SK-MEL-5 (cell line): ENCODE measurements at regions not wholly inside any gene's neighbourhood (a gene's known extent, or its start where the extent isn't known, plus 50 kb on each side); places are given as distances from the start of the nearest gene placed in this dataset.

Source experiments
- DNase-seq: peaks from one replicate; pipeline ENCODE4 v3.0.0-alpha.2; 2016; ENCODE audit warnings: low read depth, low spot score
- in situ Hi-C: cut with HindIII; loops from 2 replicates; pipeline ENCODE4 v1.10.0; 2016; ENCODE audit warnings: low sequenced_read_pairs, high pct_unique_total_duplicates, low pct_unique_long_range_greater_than_20kb
- small RNA-seq, 2 experiments: library from RNA; depleted of rRNA; stranded (forward); fragments of <200 nt; gene quantifications; one replicate each; pipeline ENCODE3, GENCODE V24; 2014

DNA sequence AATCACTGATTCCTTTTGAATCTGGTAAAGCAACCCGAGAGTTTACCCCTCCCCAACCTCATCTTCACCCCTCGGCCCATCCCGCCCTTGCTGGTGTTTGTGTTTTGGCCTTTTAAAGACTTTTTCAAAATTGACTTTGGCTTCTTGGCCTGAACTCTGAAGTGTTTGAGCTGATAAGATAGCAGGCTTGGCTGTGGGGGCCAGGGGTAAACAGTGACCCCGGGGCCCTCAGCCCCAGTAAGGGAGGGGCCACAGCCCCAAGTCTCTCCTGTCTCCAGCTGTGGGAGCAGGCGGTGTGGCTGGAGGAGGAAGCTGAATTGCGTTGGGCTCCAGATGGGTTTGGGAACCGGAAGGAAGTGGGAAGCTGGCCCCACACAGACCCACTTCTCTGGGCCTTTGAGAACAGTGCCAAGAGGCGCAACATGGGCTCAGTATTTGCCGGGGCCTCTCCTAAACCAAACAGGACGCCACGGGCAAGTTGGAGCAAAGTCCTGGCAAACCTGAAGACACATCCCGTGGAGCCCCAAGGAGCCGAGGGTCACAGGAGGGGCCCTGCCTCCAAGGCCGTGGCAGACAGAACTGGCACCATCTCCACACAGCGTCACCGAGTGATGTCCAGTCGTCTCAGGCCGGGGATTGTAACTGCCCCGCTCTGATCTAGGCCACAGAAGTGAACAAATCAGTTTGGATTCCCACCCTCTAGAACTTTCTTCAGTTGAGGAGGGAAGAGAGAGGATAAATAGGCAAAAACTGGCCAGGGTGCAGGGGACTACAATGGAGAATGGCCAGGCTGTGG lies 54.3 kb upstream of the PTPN1 start:
- in situ Hi-C loops = no loop called here
- DNase-seq = no peak

DNA sequence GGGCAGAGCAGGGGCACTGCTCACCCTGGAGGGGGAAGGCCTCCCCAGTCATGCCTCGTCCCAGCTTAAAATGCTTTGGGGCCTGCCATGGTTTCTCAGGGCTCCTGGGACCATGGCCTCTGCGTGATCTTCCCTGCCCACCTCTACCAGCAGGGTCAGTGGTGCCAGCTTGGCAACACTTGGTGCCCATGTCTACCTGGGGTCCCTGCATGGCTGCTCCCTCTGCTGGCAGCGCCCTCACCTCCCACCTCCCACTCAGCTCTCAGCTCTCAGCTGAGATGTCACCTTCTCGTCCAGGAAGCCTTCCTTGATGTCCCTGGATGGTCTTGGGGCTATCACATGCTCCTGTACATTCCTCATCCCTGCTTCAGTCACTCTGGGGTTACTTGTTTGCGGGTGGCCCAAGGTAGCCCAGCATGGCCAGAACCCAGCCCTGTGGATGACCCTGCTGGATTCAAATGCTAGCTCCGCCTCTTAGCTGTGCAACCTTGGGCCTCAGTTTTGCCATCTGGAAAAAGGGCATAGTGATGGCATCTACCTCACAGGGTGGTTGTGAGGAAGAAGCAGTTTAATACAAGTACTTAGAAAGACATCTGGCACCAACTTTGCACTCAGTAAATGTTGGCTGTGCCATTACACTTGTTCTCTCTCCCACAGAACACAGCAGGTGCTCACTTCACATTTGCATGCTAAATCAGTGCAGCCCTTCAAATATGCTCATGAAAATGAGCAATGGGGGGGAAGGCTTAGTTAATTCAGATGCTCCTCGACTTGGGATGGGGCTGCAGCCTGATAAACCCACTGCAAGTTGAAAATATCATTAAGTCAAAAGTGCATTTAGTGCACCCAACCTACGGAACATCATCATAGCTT lies 53.5 kb upstream of the PTPN1 start:
- DNase-seq = no peak
- in situ Hi-C loops = no loop called here

DNA sequence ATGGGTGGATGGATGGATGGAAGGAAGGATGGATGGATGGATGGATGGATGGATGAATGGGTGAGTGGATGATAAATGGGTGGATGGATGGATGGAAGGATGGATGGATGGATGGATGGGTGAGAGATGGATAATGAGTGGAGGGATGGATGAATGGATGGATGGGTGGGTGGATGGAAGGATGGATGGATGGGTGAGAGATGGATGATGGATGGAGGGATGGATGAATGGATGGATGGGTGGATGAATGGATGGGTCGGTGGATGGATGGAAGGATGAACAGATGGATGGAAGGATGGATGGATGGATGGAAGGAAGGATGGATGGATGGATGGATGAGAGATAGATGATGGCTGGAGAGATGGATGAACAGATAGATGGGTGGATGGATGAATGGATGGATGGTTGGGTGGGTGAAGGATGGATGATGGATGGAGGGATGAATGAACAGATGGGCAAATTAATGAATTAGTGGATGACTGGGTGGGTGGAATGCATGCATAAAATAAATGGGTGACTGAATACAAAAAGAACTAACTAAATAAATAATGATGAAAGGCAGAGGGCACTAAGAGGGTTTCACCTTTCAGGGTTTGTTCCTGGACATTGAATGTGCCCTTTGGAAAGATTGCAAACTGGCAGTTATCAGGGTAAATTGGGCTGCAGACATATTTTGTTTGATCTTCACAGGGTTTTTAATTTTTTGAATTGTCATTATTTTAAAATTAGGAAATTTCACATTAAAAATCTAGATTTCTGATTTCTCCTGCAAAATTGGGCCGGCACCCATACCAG lies 50.9 kb upstream of the PTPN1 start:
- in situ Hi-C loops = no loop called here
- DNase-seq = no peak

- in situ Hi-C loops = loop anchor here (10.0 kb wide), 1 partner anchor 175 kb away; no protein-coding TSS in a partner anchor
- no peak for DNase-seq
Measured at GRCh38 chr20:50460115-50460607, 50.0 kb upstream of the PTPN1 start.

Small RNA genes lying in the stretch of these regions (small RNA-seq; reads per million reads assigned to genes)
- gene RN7SL636P = 0 reads per million in 2 experiments
